Lung microvascular endothelial cell (primary cell): ENCODE measurements at regions not wholly inside any gene's neighbourhood (a gene's known extent, or its start where the extent isn't known, plus 50 kb on each side); places are given as distances from the start of the nearest gene placed in this dataset.

Experiments
- DNase-seq, 2 donors: peaks; one replicate each; pipeline versions ENCODE4 v3.0.0 to v3.0.0-alpha.2; 2010; ENCODE audit warnings: low read depth in 2 of 2

- no peak for DNase-seq
Observed at GRCh38 chr2:126542247-126542646, 113.7 kb upstream of the GYPC start.

- DNase-seq: no peak
Observed at GRCh38 chr2:126543081-126543480, 112.9 kb upstream of the GYPC start.

- DNase-seq: no peak
Observed at GRCh38 chr2:126558029-126558428, 97.9 kb upstream of the GYPC start.

DNA sequence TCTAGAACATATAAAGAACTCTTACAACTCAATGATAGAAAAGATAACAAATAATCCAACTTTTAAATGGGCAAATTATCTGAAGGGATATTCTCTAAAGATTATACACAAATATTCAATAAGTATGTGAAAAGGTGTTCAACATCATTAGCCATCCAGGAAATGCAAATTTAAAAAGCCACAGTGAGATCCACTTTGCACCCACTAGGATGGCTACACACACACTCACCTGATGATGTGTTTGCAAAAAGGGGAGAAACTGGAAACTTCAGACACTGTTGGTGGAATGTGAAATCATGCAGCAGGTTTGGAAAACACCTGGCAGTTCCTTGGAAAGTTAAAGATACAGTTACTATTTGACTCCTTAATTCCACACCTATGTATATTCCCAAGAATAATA is 87.2 kb upstream of the GYPC start:
- no peak for DNase-seq

DNA sequence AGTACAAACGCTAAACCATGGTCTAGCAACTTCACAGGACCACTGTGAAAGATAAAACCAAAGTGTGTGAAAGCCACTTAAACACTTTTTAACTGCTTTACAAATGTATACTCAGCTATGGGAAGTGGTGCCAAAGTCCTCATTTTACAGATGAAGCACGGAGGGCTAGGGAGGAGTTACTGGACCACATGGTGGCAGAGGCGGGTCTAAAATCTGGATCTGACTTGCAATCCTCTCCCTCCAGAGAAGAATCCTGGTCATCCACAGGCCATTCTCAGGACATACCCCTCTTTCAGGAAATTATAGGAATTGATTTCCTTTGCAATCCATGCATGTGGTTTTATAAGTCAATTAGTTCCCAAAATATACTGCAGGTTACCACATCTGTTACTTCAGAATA is 84.6 kb upstream of the GYPC start:
- DNase-seq: no peak

DNA sequence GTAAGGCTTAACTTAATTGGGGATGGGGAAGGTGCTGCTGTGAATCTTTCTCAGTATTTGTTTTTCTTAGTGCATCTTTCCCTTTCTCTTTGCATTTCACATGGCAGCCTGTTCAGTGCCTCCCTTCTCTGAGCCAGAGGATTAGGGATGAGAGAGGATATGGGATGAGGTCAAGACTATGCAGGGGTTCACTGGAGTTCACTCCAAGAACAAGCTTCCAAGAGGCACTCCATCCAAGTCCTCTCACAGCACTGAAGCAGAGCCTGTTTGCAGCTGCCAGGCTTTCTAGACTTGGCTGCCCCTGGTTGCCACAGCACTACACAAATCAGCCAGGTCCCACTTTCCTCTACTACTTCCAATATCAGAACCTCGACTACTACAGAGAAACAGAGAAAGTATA is 80.3 kb upstream of the GYPC start:
- no peak for DNase-seq

DNA sequence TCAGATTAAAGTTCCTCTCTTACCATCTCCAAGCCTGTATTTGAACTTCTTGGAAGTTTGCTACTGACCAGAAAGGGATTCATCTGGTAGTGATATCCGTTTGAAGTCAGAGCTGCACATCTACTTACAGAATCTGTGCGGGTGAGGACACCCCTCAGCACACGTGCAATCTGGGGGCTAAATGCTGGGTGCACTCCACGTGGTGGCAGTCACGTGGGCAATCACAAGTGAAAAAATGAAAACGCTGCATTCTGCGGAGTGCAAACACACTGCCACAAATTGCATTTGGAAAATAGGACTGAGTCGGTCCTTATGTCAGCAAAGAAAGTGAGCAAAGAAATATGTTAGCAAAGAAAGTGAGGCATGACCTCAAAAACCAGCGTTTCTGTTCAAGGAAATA is 76.1 kb upstream of the GYPC start:
- no peak for DNase-seq

DNA sequence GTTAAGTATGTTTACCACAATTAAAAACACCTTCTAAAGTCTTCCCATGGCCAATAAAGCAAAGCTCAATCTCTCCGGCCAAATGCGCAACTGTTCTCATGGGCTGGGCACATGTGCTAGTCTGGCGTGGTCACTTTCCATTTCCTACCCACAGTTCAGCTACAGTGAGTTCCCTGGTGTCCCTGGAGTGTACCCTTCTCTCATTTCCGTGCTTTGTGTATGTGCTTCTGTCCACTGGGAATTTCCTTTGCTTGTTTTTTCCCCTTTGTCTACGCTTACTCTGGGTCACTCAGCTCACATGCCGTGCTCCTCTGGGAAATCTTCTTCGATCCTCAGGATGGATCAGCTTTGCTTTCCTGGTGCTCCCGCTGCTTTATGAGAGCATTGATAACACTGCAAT is 69.6 kb upstream of the GYPC start:
- DNase-seq: peak; percentile 43 to 96

DNA sequence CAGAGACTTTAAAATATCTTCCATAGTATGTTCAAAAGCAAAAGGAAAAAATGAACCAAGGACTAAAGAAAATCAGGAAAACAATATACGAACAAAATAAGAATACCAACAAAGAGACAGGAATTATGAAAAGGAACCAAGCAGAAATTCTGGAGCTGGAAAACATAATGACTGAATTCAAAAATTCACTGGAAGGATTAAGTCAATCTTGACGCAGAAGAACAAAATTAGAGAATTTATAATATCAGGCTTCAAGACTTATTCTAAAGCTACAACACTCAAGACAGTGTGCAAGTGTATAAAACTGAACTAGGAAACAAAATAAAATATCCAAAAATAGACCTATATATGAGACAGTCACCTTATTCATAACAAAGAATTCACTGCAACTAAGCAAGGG is 56.9 kb upstream of the GYPC start:
- no peak for DNase-seq

DNA sequence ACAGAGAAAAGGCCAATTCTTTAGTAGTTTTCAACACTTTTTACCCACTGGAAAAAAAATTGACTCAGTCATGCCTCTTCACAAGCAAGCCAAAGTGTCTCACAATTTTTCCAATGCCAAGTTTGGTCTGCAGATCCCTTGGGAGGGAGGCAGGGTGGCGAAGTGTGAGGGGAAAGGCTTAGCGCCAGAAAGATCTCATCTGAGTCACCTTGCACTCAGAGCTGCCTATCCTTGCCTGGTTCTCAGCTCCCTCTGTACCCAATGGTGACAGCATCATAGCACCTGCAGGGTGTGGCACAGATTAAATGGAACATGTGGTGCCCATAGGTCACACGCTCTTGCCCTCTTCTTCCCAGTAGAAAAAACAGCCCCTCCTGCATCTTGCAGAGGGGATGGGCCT is 55.2 kb upstream of the GYPC start:
- DNase-seq: no peak

DNA sequence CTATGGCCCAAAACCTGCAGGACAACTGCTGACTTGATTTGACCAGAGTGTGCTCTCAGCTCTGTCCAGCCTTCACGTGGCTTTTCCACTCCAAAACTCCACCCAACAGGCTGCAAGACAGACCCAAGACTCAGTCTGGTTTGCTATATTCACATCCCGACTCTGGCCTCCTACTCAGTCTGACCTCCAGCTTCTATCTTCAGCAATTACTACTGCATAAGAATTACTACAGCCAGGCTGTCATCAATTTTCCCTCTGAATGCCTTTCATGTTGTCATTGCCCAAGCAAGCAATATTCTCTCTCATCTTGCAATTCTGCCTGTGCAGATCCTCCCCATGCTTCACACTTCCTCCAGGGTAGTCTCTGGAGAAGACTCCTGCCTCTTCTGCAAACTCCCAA is 53.6 kb upstream of the GYPC start:
- no peak for DNase-seq
